NCI-H460 (cell line): ENCODE measurements at regions not wholly inside any gene's neighbourhood (a gene's known extent, or its start where the extent isn't known, plus 50 kb on each side); places are given as distances from the start of the nearest gene placed in this dataset.
"Not testable (repeated sequence)": the region's sequence is repeated elsewhere in the genome, so short reads cannot be mapped to it uniquely, and the experiment has no call there.

Experiments used
- DNase-seq: peaks from one replicate; pipeline ENCODE4 v3.0.0-alpha.2; 2016; ENCODE audit warnings: low read depth; ENCODE audit errors: extremely low read depth

DNA sequence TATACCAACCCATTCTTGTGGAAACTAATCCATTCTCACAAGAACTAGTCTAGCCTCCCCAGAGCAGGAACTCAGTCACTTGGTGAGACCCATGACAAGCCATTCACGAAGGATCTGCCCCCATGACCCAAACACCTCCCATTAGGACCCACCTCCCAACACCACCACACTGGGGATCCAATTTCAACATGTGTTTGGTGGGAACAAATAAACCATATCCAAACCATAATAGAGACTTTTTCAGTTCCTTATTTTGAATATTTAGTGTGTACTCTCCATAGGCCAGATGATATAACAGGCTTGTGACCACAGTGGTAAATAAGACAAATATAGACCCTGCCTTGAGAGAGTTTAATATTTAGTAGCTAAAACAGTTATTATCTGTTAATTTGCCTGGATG is 227.5 kb upstream of the SERP2 start:
- no peak for DNase-seq

DNA sequence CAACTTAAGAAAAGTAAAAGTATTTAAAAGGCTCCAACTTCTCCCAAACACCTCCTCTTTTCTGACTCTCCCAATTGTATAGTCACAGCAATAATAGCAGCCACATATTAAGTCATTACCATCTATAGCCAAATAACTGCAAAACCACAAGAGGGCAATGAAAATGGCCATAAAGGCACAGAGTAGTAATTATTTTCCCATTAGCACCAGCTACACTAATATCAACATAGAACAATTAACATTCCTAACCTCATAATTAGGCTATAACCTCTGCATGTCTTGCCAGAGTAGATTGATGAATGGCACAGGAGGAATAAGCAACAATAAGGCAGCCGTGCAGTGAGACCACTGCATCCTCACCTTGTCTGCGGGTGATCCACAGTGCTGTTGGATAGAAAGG is 226.4 kb upstream of the SERP2 start:
- DNase-seq, result no peak

DNA sequence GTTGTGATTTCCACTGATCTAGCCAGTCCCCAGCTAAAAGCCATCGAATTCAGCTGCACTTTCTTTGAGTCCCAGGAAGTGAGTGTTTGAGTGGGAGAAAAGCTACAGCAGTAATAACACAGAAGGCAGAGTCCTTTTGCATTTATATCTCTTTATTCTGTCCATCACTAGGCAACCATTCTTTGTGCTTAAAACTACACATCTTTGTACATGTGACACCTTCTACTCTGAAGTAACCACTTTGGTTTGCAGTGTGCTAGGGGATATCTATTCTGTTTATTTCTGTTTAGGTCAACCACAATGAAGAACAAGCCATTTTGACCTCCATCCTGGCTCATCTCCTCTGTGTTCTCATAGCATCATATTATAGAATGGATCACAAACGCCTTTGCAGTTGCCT is 226.0 kb upstream of the SERP2 start:
- DNase-seq, result no peak

DNA sequence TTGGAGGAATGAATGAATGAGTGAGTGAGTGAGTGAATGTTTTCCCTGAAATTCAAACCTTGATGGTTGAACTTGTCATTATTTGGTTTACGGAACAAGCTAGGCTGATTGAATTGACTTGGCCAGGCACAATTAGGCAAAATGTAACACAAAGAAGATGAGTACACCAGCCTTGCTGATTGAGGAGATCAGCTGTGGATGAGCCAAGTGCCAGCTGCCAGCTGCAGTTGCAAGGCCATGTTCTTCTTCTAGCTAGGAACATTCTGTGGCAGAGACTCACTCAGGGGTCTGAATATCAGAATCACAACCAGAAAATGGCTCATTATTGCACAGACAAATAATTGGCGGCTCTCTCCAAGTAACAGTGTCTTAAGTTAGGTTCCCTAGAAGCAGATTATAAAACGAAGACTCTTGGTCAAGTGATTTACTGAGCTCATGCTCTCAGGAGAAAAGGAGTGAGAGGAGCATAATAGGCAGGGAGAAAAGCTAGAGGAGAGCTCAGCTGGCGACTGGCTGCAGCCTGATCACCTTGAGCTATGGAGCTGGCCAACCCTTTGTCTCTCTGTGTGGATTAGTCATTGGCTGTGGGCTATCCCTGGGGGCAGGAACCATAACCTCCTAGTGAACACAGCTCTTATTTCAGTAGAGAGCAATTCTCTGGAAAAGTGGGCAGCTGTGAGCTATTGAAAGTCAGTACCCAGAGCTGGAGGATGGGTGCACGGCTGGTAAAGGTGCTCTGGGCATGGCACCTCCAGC is 225.3 kb upstream of the SERP2 start:
- DNase-seq, result no peak

DNA sequence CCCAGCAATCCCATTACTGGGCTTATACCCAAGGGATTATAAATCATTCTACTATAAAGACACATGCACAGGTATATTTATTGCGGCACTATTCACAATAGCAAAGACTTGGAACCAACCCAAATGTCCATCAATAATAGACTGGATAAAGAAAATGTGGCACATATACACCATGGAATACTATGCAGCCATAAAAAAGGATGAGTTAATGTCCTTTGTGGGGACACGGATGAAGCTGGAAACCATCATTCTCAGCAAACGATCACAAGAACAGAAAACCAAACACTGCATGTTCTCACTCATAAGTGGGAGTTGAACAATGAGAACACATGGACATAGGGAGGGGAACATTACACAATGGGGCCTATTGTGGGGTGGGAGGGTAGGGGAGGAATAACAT is 224.4 kb upstream of the SERP2 start:
- DNase-seq, result not testable (repeated sequence)

DNA sequence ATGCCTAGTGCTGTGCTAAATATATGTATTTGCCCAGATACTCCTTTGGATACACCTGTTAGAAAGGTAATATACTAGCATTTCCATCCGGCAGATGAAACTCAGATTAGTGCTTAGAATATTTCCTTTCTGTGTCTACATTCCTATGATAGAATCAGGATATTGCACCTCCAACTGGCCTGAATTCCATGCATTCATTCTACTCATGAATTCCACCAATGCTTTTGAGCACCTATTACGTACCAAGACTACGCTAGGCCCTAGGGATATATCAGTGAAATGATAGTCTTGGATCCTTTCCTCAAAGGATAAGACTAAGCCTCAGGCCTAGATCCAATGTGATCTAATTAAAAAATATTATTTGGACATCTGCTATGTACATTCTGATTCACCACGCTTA is 223.8 kb upstream of the SERP2 start:
- no peak for DNase-seq

DNA sequence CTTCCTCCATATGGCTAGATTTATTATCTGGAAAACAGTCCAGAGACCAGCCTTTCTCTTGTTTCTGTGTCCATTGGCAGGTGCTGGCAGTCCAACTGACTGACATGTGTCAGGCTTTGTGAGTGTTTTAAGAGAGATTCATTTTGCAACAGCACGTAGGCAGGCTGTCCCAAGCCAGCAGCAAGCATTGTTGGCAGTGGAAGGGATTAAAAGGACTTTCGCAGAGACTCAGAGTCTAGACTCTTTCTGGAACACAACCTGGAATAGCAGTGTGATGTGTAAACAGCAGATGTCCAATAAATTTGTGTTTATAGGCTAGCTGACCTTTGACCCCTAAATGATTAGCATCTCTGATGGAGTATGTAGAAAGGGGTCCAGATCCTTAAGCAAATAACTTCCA is 222.2 kb upstream of the SERP2 start:
- DNase-seq, result no peak

DNA sequence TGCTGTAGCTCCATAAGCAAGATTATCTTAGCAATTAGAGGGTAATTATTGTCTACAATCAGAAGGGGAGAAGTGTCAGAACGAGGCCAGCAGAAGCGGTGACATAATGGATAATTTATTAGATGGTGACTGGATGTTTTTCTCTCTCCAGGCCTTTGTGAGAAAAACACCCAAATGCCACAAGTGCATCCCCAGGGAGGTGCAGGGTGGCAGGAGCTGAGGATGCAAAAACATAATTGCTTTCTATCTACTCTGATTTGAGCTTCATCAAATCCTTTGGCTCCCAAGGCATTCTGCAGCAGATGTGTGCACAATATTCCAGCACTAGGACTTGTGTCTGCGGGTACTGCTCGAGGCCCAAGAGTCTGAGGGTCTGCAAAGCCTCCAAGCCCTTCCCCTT is 220.1 kb upstream of the SERP2 start:
- no peak for DNase-seq

DNA sequence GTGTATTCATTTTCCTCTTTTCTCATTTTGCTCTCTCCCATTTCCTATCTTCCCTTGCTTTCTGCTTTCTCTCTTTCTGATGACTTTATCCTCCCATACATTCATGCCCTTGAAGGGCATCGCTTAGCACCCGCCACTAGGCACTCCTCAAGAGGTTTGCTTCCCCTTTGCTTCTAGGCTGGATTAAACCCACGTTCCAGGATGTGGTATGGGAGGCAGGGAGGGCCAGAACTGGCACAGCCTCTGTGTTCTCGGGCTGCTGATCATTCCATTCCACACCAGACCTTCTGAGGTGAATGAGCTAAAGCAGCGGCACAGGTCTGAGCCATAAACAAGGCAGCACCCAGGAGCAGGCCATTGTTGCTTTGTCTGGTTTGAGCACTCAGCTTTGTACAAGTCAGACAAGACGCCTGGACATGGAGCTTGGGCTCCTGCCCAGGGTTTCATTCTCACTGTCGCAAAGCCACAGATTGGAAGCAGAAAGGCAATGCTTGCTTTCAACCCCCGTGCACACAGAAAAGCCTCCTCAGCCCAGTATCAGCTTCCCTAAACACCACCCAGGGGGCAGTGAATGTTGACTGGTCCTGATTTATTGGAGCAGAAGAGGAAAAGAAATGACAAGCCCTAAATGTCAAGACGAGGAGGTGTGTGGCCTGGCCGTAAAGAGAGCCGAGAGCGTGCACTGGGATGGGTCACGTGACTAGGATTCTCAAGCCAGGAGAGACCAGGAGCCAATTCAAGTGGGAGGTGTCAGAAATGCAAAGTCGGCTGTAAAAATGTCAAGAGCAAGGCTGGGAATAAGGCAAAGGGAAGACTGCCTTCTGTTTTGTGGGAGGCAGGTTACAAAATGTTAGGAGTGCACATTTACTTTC is 218.0 kb upstream of the SERP2 start:
- no peak for DNase-seq

DNA sequence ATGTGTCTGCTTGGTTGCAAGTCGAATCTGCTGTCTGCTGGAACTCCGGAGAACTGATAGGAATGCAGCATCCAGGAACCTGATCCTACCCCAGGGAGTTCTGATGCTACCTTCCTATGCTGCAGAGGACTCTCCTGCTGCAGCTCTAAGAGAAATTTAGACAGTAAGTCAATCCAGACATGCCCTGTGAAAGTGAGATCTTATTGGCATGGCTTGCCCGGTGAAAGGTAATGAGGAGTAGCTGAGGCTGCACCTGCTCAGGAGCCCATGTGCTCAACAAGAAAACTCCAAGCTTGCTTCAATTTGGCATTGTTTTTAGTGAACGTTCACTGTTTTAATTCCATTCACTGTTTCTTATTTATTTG is 217.3 kb upstream of the SERP2 start:
- no peak for DNase-seq

DNA sequence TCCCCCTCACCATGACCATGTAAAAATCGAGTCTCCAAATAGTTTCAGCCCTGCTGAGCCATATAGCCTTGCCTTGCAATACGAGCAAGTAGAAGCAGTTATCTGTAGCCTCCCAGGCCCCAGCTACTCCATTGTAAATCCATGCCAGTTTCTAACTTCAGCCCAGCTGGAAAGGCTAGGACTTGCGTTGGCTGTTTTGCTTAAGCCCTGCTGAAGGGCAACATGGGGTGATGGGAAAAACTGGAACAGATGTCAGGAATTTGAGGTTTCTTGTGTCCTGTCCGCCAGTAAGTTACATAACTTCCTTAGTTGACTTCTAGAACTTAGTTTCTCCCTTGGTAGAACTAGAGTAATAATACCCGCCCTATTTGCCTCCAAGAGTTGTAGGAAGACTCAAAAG is 216.0 kb upstream of the SERP2 start:
- DNase-seq, result no peak

DNA sequence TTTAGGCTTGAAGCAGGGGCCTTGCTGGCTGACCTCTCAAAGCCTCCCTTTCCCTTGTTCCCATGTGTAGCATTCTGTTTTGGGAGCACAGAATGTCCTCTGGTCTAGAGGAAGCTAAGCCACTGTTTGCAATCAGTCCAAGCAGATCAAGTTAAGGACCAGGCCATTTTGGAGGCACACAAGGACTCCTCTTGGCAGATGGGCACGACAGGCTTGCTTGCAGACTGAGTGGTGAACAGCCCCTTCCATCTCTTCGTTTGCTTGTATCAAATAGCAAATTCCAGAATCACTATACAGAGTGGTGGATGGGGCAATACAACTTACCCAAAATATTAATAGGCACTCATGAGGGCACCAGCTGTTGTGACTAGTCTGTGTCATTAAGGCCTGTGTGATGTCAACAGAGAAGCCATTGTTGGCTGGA is 215.5 kb upstream of the SERP2 start:
- DNase-seq, result no peak

DNA sequence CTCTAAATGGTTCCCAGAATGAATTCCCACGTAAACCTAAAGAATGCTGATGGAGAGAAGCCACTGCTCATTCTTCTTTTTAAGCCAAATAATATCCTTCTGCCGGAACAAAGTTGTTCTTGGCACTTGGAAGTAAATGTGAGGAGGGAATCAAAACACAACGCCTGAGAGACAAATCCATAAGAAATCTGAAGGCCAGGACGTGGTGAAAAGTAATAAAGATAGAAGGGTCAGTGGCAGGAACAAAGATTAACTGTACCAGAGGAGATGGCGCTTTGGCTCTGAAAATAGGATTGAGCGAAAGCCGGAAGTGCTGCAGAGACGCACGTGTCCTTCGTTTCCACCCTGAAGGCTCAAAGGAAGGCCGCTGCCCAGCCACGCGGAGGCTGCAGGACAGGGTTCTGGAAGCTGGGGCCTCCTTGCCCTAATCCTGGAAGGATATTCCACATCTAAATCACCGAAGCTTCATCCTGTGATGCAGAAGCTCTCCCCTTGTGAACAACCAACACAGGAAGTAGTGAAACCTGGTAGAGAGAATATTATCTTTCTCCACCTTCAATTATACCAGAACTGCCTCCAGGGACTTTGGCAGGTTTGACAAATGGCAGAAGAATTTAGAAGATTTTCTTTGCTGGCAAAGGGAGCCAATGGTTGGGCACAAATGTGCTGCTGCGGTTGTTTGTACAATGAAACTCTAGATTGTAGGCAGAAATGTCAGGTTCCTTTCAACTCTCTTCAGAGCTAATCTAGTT is 214.6 kb upstream of the SERP2 start:
- no peak for DNase-seq

DNA sequence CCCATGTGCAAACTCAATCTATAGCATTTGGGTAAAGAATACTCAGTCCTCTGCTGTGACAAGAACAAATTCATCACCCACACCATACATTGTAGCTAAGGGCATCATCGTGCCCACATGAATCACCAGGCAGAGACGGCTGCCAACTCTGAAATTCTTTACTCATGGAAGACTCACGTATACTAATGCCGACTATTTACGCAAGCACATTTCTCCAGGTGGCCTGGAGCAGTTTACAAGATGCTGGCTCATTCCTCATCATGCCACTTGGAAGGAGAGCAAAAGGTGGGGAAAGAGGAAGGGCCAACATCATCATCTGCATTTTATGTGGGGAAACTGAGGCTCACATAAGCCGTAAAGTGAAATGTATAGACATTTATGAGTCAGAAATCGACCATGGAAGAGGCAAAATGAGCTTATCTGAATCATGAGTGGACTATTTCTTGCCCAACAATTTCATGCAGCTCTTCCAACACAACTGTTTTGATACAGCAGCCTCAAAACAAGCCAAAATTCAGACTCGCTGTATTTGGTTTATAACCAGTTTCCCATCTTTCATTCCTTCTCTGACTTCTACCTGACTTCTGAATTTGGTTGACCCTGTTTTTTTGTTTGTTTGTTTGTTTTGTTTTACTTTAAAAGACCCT is 213.9 kb upstream of the SERP2 start:
- peak; percentile 33 for DNase-seq

DNA sequence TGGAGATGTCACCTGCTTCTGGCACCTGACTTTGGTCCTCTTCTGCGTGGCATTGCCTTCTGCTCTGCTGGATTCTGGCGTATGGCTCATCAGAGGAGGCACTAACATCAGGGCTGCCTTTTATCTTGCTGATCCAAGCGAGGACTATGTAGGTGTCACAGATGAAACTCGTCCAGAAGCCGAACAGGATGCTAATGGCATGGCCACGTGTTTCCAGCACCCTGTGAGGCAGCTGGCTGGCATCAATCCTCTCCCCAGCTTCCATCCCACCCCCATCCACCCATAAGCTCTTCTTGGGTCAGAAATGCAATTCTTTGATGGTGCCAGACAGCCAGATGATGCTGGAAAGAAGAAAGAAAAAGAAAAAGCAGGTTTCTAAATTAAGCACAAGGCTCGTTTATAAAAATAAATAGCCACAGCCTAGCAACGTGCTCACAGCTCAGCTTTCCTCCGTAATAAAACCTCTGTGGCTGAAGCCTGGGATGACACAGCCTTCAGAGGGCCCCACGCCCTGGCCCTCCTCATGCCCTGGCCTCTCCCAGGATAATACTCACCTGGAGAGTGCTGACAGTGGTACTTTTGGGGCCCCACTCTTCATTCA is 212.9 kb upstream of the SERP2 start:
- no peak for DNase-seq

DNA sequence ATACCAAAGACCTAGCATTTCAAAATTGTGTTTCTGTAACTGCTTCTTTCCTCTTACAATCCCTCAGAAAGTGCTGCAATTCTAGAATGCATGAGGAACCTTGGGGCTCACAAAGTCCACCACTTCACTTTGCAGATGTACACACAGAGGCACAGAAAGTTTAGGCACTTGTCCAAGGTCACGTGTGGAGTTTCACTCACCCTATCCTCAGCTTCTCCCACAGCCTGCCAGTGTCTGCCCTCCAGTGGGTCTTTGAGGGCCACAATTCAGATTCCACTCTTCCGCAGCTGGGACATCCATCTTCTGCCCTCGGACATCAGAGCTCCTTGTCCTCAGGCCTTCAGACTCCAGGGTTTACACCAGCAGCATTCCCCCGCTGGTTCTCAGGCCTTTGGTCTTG is 210.5 kb upstream of the SERP2 start:
- DNase-seq, result no peak

DNA sequence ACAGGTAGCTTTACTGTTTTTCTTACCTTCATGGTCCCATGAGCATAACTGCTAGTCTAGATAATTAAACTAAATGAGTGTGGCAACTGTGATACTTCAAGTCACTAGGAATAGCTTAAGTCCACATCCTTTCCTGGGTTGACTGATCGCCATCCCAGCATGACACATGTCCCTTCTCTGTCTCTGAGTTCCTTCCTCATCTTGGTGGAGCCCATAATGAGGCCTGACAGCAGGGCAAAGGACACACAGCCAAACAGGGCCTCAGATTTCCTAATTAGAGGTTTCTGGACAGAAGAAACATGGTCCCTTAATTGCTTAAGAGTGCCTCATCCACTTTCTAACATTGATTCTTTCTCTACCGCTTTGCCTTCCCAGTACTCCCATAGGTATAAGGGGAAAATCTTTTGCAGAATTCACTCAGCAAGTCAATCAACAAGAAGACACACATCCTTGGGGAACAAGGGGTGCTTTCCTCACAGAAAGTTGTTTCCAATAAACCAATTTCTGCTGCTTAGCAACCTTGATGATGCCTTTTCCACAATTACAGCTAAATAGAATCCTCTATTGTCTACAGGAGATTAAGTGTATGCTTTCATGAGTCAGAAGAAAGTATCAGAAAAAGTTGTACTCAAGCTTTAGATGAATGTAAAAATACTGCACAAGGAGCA is 208.3 kb upstream of the SERP2 start:
- no peak for DNase-seq

DNA sequence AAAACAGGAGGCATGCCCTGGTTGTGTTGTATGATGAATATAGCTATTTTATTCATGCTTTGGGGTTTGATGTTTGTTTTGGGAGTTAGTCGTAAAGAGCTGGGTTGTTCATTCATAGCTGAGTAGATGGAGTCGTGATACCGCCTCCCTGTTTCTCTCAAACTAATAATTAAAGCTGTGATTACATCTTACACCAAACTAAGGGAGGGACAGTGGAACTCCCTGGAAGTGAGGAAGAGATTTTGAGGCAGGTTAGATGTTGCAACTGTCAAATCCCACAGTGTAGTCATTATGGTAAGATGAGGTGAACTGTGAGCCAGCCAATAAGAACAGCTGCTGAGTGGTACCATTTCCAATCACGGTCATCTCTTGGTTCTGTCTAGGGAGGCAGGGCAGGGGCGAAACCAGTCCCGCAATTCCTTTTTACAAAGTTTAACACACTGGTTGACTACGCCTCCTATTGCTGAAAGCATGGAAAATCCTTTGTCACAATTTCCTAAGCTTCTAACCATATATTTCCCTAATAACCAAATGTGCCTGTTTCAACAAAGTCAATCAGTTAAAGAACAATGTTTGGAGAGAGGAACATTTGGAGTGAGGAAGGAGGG is 207.6 kb upstream of the SERP2 start:
- no peak for DNase-seq

DNA sequence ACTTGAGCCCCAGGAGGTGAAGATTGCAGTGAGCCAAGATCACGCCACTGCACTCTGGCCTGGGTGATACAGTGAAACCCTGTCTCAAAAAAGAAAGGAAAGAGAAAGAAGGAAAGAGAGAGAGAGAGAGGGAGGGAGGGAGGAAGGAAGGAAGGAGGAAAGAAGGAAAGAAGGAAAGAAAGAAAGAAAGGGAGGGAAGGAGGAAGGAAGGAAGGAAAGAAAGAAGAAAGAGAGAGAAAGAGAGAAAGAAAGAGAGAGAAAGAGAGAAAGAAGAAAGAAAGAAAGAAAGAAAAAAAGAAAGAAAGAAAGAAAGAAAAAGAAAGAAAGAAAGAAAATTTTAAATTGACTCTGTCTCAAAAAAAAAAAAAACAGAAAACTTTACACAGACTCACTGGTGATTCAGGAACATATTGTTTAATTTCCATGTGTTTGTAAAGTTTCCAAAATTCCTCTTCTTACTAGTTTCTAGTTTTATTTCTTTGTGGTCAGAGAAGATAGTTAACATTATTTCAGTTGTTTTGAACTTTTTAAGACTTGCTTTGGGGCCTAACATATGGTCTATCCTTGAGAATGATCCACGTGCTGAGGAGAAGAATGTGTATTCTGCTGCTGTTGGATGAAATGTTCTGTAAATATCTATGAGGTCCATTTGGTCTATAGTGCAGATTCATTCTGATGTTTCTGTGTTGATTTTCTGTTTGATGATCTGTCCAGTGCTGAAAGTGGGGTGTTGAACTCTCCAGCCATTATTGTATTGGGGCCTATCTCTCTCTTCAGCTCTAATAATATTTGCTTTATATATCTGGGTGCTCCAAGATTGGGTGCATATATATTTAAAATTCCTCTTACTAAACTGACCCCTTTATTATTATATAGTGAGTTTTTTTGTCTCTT is 204.4 kb upstream of the SERP2 start:
- no peak for DNase-seq
